NCI-H82 (cell line): ENCODE measurements at regions not wholly inside any gene's neighbourhood (a gene's known extent, or its start where the extent isn't known, plus 50 kb on each side); places are given as distances from the start of the nearest gene placed in this dataset.
"Not testable (repeated sequence)": the region's sequence is repeated elsewhere in the genome, so short reads cannot be mapped to it uniquely, and the experiment has no call there.

Experiments used
- DNase-seq: peaks from one replicate; lab custom pipeline; 2025; lab: John Stamatoyannopoulos, UW

DNA sequence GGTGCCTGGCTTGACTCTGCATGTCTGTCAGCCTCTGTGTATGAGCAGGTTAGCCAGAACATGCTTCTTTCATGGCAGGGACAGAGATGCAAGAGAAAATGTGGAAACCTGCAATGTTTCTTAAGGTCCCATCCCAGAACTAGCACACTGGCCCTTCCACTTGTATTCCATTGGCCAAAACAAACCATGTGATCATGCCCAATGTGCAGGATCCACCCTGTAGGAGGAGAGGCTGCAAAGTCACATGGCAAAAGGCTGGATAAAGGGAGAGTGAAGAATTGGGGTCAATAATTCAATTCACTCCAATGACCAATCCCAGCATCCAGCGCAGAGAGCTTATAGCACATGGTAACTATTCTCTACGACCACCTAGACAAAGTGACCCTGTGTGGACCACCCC is 405.5 kb downstream of the MIAT start:
- DNase-seq = no peak

GRCh38 chr22:27063406-27063805 is 406.0 kb downstream of the MIAT start:
- no peak for DNase-seq

GRCh38 chr22:27063841-27064240 is 406.5 kb downstream of the MIAT start:
- no peak for DNase-seq

DNA sequence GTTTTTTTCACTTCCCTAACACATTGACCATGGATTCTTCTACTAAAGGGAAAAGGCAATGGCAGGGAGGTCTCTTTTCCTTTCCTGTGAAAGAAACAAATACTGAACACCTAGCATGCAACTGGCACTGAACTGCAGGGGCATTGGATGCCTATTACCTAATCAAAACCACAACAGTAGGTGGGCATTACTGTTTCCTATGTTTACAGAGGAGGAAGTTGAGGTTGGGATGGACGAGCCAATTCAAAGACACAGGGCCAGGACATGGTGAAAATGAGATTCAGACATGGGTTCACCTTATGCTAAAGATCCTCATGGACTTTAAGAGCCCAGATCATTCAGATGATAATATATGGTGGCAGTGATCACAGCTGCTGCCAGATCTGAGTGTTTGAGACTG is 407.0 kb downstream of the MIAT start:
- DNase-seq = no peak

- no peak for DNase-seq
Observed at GRCh38 chr22:27065279-27065678, 407.9 kb downstream of the MIAT start.

GRCh38 chr22:27066856-27067255 is 409.5 kb downstream of the MIAT start:
- no peak for DNase-seq

DNA sequence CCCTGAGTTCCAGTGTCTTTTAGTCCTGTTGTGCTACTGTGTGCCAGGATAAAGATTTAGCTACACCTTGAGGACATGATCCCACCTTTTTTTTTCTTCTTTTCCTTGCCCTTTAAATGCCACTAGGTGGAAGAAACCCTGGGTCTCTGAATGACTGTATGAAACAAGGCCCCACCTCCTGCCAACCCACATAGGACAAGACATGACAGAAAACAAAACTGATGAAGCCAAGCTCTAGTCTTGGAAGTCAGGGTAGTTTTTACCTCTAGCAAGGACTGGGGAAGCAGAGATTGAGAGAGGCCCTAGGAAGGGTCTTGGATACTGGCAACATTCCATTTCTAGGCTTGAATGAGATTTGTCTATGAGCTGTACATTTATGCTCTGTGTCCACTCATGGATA is 410.7 kb downstream of the MIAT start:
- no peak for DNase-seq

GRCh38 chr22:27070594-27070993 is 413.2 kb downstream of the MIAT start:
- no peak for DNase-seq

DNA sequence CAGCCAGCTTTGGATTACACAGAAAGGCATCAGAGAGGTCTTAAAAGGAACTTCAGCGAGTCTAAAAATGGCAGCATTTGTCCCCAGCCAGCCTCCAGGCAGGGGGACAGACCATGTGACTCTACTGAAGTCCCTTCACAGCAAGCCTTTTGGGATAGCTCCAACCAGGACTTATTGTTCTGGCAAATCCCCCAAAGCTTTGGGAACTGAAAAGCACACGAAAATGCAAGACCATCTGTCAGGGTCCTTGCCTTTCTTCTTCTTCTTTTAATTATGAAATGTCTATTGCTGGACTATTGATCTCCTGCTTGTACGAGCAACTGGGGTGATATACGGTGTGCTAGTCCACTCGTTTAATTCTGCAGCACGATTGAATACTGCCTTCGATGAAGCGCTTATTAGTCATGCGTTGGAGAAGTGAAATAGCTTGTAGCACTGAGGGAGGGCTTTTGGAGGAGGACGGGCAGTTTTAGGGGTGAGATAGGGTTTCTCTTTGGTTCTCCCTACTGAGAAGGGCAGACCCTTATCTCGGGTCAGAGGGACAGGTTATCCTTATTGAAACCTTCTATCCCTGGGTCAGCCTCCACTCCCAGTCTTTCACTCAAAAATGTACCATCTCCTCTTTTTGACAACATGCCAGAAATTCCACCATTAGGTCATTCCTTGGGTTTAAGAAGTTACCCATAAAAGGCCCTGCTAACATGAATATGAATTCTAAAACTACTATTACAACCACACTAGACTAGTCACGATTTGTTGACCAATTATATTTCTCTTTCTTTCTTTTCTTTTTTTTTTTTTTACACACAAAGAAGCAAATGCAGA is 416.4 kb downstream of the MIAT start:
- no peak for DNase-seq

DNA sequence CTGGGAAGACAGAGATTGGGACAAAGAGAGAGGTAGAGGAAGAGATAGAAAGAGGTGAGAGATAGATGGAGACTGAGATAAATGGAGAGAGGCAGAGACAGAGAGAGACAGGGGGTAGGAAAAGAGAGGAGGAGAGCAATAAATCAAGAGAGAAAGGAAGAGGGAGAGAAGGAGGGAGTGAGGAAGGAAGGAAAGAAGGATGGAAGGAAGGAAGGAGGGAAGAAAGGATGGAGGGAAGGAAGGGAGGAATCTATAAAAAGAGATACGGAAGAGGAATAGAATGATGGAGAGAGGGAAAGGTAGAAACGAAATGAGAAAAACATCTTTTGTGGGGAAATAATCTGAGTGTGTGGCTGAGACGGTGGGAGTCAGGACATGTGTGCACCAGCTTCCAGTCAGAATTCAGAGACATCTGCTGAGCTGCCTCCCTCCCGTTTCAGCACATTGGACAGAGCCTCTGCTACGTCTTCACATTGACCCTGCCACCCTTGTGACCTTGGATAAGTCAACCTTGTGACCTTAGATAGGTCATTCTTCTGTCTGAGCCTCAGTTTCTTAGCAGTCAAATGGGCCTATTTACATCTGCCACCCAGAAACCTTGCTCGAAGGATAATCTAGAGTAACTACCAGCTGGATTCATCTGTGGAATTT is 417.8 kb downstream of the MIAT start:
- DNase-seq = no peak

GRCh38 chr22:27075891-27076290 is 418.5 kb downstream of the MIAT start:
- no peak for DNase-seq

GRCh38 chr22:27078064-27078463 is 420.7 kb downstream of the MIAT start:
- not testable (repeated sequence) for DNase-seq

- DNase-seq = no peak
Observed at GRCh38 chr22:27080036-27080578, 422.7 kb downstream of the MIAT start.

DNA sequence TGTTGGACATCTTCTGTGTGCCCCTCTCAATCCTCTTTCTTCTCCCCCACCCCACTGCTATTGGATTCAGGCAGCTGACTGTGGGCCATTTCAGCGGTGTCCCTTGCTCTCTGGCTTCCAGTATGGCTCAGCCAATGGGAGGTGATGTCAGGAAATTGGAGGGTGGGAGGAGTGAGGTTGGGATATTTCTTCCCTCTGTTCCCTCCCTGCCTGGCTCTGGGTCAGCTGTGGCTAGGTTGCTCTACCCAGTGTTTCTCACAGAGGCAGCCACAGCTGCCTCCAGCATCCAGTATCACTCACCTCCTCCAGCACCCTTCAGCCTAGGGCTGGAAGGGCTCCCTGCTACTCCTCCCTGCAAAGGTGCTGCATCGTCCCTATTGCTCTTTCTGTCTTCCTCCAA is 423.5 kb downstream of the MIAT start:
- DNase-seq = no peak

- DNase-seq = no peak
Observed at GRCh38 chr22:27083610-27084009, 426.2 kb downstream of the MIAT start.

GRCh38 chr22:27084130-27084529 is 426.7 kb downstream of the MIAT start:
- no peak for DNase-seq

- no peak for DNase-seq
Observed at GRCh38 chr22:27086080-27087044, 429.0 kb downstream of the MIAT start.

- DNase-seq = no peak
Observed at GRCh38 chr22:27087051-27087450, 429.7 kb downstream of the MIAT start.

DNA sequence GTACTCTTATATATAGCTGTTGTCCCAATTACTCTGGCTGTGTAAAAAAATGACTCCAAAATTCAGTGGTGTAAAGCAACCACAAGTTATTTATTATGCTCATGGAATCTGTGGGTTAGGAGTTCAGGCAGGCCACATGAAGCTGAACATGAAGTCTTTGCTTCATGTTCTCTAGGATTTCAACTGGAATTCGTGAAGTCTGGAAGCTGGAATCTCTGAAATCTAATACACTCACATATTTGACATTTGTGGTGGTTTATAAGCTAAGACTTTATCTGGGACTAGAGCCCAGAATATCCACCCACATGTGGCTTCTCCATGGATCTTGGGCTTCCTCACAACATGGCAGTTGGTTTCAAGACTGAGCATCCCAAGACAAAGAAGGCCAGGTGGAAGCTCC is 430.6 kb downstream of the MIAT start:
- DNase-seq = no peak

DNA sequence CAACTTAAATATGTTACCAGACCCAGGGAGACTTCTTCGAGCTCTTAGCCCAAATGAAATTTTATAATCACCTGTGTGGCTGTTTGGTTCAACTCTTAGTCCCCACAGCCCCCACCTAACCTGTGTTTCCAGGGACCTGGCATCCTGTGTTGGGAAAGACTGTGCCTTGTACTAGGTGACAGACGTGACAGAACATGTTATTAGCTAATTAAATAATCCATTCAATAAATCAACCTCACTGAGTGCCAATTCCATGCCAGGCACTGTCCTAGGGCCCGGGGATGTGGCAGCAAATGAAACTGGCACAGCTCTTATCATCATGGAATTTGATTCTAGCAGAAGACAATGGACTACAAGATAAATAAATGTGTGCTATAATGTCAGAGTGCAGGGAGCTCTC is 431.9 kb downstream of the MIAT start:
- no peak for DNase-seq

GRCh38 chr22:27090611-27091011 is 433.2 kb downstream of the MIAT start:
- no peak for DNase-seq

- no peak for DNase-seq
Observed at GRCh38 chr22:27093422-27093821, 436.0 kb downstream of the MIAT start.
